Testis (tissue), 2 donors: ENCODE measurements at regions not wholly inside any gene's neighbourhood (a gene's known extent, or its start where the extent isn't known, plus 50 kb on each side); places are given as distances from the start of the nearest gene placed in this dataset.

Experiments
- DNase-seq: peaks from one replicate; pipeline ENCODE4 v3.0.0-alpha.2; 2019
- H3K27ac ChIP-seq, 2 donors: fragments of 200-600 bp; sonication (generic); one replicate each; pipeline ENCODE4 v1.5.1; 2019
- H3K27me3 ChIP-seq: fragments of 200-600 bp; sonication (generic); one replicate; pipeline ENCODE4 v1.5.1; 2019
- H3K36me3 ChIP-seq: fragments of 200-600 bp; sonication (generic); one replicate; pipeline ENCODE4 v1.5.1; 2017; ENCODE audit warnings: low read depth; ENCODE audit errors: missing control alignments
- H3K4me1 ChIP-seq: fragments of 200-600 bp; sonication (generic); one replicate; pipeline ENCODE4 v1.5.1; 2019
- H3K4me3 ChIP-seq, 2 donors: fragments of 200-600 bp; sonication (generic); one replicate each; pipeline ENCODE4 v1.5.1; 2017 to 2019
- H3K9me3 ChIP-seq: fragments of 200-600 bp; sonication (generic); one replicate; pipeline ENCODE4 v1.5.1; 2017
- POLR2A ChIP-seq: fragments of 450-650 bp; IDR thresholded peaks from one replicate; pipeline ENCODE4 v1.6.1; 2017; ENCODE audit warnings: antibody characterized with exemption, mild to moderate bottlenecking, moderate library complexity
- WGBS, 2 donors: methylation state at CpG; one replicate each; pipeline ENCODE4 v1.1.5; 2018; 5-methylcytosine and 5-hydroxymethylcytosine counted together
- intact Hi-C: fragments of 100-400 bp; cut with DNase I; formaldehyde crosslinking; loops from one replicate; pipeline ENCODE4 v1.15.1; 2023; ENCODE audit warnings: low total_unique reads
- TF ChIP-seq, protein P1 (sequence below), 3 experiments: fragments of 450-650 bp in 2 of 3; fragments of 200-600 bp in 1 of 3; sonication (generic) in 1 of 3; IDR thresholded peaks; one replicate each; pipeline ENCODE4 v1.5.1; 2016 to 2019; ENCODE audit warnings: antibody characterized with exemption in 3 of 3, mild to moderate bottlenecking in 2 of 3, moderate library complexity in 1 of 3

DNA sequence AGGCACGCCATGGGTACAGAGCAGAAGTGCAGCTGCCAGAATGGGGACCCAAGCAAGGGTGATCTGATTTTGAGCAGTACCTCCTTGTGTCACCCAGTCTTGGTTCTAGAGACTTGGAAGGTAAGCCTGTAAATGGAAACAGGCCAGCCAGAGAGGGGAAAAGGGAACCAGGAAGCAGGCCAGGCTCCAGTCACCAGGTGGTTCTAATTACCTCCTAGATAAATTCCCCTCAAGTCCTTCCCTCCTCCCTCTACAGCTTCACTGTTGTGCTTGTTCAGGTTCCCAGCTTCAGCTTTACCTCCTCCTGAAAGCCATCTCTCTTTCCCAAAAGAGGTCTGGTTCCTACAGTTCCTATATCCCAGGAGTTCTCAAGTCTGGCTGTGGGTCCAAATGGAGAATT lies 58.8 kb upstream of the SLC7A14 start:
- Histone ChIP-seq H3K27ac (no peak overlapping the region), H3K4me1 (peaks cover 4% of the 10 kb centered on the region), H3K9me3 (no peaks in the 10 kb centered on the region), H3K27me3 (no peaks in the 10 kb centered on the region), H3K36me3 (no peaks in the 10 kb centered on the region), H3K4me3 (no peak overlapping the region)
- no peak for DNase-seq
- intact Hi-C loops = no loop called here
- 69 to 87% methylated on average over 1 of the region's 1 CpG for WGBS, 2 donors
- no peak for TF ChIP-seq POLR2A
- TF ChIP-seq, protein P1, sequence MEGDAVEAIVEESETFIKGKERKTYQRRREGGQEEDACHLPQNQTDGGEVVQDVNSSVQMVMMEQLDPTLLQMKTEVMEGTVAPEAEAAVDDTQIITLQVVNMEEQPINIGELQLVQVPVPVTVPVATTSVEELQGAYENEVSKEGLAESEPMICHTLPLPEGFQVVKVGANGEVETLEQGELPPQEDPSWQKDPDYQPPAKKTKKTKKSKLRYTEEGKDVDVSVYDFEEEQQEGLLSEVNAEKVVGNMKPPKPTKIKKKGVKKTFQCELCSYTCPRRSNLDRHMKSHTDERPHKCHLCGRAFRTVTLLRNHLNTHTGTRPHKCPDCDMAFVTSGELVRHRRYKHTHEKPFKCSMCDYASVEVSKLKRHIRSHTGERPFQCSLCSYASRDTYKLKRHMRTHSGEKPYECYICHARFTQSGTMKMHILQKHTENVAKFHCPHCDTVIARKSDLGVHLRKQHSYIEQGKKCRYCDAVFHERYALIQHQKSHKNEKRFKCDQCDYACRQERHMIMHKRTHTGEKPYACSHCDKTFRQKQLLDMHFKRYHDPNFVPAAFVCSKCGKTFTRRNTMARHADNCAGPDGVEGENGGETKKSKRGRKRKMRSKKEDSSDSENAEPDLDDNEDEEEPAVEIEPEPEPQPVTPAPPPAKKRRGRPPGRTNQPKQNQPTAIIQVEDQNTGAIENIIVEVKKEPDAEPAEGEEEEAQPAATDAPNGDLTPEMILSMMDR (IDR thresholded peaks at IDR 0.05) = no peak

DNA sequence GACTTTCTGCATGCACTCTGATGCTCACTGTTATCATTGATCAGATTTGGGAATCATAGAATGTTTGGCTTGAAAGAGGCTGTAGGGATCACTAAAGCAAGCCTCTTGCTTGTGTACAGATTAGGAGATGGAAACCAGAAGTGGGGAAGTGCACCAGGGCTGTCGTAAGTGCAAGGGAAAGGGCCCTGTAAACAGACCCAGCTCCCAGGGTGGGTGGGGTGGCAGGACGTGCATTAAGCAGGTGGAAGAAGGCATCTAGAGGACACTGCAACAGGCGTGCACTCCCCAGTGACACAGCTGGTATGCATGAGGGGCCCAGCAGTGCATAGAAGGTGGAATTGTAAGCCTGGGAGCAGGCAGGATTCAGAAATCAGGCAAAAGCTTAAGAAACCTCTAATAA lies 58.0 kb upstream of the SLC7A14 start:
- intact Hi-C loops = no loop called here
- H3K36me3 ChIP-seq = no peaks in the 10 kb centered on the region
- H3K9me3 ChIP-seq = no peaks in the 10 kb centered on the region
- peaks cover 4% of the 10 kb centered on the region for H3K4me1 ChIP-seq
- no peaks in the 10 kb centered on the region for H3K27me3 ChIP-seq
- no peak for DNase-seq
- WGBS, 2 donors = 78 to 92% methylated on average over 3 of the region's 3 CpGs
- H3K4me3 ChIP-seq = no peak overlapping the region
- no peak overlapping the region for H3K27ac ChIP-seq
- TF ChIP-seq, protein P1 (IDR thresholded peaks at IDR 0.05) = no peak
- TF ChIP-seq POLR2A = no peak

DNA sequence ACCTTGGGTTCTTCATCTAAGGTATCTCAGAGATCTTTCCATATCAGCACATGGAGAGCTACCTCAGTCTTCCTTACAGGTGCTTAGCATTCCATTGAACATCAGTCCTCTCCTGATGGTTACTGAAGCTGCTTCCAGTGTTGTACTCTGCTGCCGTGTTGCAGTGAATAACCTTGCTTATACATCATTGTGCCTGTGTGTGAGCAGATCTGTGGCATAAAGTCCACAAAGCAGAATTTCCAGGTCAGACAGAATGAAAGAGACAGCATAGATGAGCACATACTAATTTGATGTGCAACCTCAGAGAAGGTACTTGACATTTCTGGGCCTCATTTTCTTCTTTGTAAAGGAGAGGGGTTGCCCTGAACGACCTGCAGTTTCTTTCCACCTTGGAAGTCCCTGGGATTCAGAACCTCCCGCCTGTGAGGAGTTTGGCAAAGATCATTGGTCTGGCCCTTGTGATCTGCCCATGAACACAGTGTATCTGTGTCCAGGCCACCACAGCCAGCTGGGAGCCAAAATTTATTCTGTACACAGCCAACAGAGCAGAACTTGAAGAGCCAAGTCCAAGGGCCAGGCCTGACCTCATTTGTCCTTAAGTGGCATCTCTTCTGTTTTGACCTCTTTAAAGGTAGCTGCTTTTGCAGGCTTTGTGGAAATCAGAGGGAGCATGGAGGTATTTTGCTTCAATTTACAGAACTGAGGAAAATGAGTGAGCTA lies 57.2 kb upstream of the SLC7A14 start:
- no peaks in the 10 kb centered on the region for H3K27me3 ChIP-seq
- no peaks in the 10 kb centered on the region for H3K9me3 ChIP-seq
- H3K4me1 ChIP-seq = peaks cover 4% of the 10 kb centered on the region
- no peaks in the 10 kb centered on the region for H3K36me3 ChIP-seq
- H3K27ac ChIP-seq = no peak overlapping the region
- no peak overlapping the region for H3K4me3 ChIP-seq
- TF ChIP-seq, protein P1 (IDR thresholded peaks at IDR 0.05) = no peak
- TF ChIP-seq POLR2A = no peak
- DNase-seq = no peak
- intact Hi-C loops = no loop called here
- 43 to 49% methylated on average over 3 of the region's 3 CpGs for WGBS, 2 donors

DNA sequence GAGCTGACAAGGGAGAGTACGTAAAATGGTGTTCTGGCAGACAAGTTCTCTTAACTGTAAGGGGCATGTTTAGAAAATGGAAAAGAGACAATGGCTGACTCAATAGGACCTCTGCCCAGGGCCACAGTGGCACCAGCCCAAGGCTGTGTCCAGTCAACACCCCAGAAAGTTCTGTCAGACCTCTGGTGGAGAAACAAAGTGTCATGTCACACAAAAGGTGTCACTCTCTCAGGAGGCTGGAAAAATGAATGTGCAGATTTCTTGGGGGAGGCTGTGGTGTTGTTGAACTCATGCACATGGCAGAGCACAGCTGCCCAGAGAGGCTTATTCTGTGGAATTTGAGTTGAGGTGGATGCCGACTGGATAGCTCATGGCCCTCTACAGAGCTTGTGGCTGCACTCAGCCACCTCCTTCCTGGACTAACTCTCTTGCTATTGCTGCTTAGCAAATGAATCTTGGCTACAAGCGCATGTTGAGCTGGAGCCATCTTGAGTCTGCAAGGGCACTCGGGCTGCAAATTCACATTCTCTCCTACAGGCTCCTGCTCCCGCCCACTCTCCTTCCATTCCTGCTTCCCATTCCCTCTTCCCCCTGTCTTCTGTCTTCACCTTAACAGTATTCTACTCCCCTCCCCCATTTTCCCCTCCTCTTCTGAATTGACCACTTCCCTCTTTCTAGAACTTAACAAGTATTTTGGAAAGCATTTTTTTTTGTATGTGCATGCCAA lies 55.8 kb upstream of the SLC7A14 start:
- H3K4me1 ChIP-seq = peaks cover 4% of the 10 kb centered on the region
- H3K27me3 ChIP-seq = no peaks in the 10 kb centered on the region
- H3K4me3 ChIP-seq = no peak overlapping the region
- TF ChIP-seq, protein P1 (IDR thresholded peaks at IDR 0.05) = no peak
- TF ChIP-seq POLR2A = no peak
- intact Hi-C loops = no loop called here
- DNase-seq = no peak
- H3K27ac ChIP-seq = no peak overlapping the region
- no peaks in the 10 kb centered on the region for H3K9me3 ChIP-seq
- no peaks in the 10 kb centered on the region for H3K36me3 ChIP-seq
- WGBS, 2 donors = 74 to 80% methylated on average over 5 of the region's 5 CpGs
